ENCODE measurements at regions not wholly inside any gene's neighbourhood (a gene's known extent, or its start where the extent isn't known, plus 50 kb on each side); places are given as distances from the start of the nearest gene placed in this dataset.

- H3K4me1 Mint-ChIP-seq = no peaks in the 10 kb centered on the region
- H3K9me3 Mint-ChIP-seq = no peaks in the 10 kb centered on the region
- no peak overlapping the region for H3K27ac Mint-ChIP-seq
- no peak for DNase-seq
- no peak overlapping the region for H3K4me3 Mint-ChIP-seq
- peaks cover 0 to 6% (median 0%) of the 10 kb centered on the region in 3 donors for H3K27me3 Mint-ChIP-seq (ENCODE audit: low read depth in 3 of 3)
- no peaks in the 10 kb centered on the region for H3K36me3 Mint-ChIP-seq
These were observed 211.2 kb upstream of the MYT1L start for GRCh38 chr2:2542316-2542715.

DNA sequence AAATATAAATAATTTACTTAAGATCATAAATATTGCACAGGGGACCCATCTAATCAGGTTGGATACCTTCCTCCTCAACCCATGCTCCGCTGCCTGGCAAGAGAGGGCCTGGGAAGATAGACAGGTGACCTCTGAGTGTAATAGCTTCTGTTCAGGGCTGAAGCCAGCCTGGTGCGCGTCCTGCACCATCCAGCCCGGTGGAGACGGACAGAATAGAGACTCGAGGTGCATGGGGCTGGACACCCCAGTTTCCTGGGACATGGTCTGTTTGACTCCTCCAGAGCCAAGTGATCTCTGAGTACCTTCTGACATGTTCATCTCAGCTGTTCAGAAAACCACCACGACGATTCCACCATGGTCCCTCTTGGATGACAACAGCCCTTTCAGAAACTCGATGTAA is 209.3 kb upstream of the MYT1L start:
- Mint-ChIP-seq H3K4me1 (no peaks in the 10 kb centered on the region), H3K27me3 (ENCODE audit: low read depth in 3 of 3) (peaks cover 0 to 9% (median 2%) of the 10 kb centered on the region in 3 donors), H3K9me3 (no peaks in the 10 kb centered on the region), H3K4me3 (no peak overlapping the region), H3K36me3 (no peaks in the 10 kb centered on the region), H3K27ac (no peak overlapping the region)
- DNase-seq = no peak

GRCh38 chr2:2536416-2537056 is 205.5 kb upstream of the MYT1L start:
- Mint-ChIP-seq H3K27me3 (ENCODE audit: low read depth in 3 of 3) (peaks cover 0 to 9% (median 2%) of the 10 kb centered on the region in 3 donors), H3K27ac (no peak overlapping the region), H3K4me3 (no peak overlapping the region), H3K4me1 (no peaks in the 10 kb centered on the region), H3K9me3 (no peaks in the 10 kb centered on the region), H3K36me3 (no peaks in the 10 kb centered on the region)
- no peak for DNase-seq

- H3K4me3 Mint-ChIP-seq = no peak overlapping the region
These were observed 199.3 kb upstream of the MYT1L start for GRCh38 chr2:2530334-2530733.

GRCh38 chr2:2528846-2529245 is 197.8 kb upstream of the MYT1L start:
- peaks cover 0 to 3% (median 0%) of the 10 kb centered on the region in 6 donors for H3K9me3 Mint-ChIP-seq
- no peak overlapping the region for H3K27ac Mint-ChIP-seq
- H3K4me1 Mint-ChIP-seq = no peaks in the 10 kb centered on the region
- no peaks in the 10 kb centered on the region for H3K36me3 Mint-ChIP-seq
- no peak overlapping the region for H3K4me3 Mint-ChIP-seq
- H3K27me3 Mint-ChIP-seq (ENCODE audit: low read depth in 3 of 3) = peaks cover 0 to 4% (median 2%) of the 10 kb centered on the region in 3 donors
- DNase-seq = no peak

More at GRCh38 chr2:2530334-2530733, 199.3 kb upstream of the MYT1L start:
- Mint-ChIP-seq H3K9me3 (peaks cover 0 to 3% (median 0%) of the 10 kb centered on the region in 6 donors), H3K27ac (no peak overlapping the region), H3K27me3 (ENCODE audit: low read depth in 3 of 3) (peaks cover 0 to 4% (median 2%) of the 10 kb centered on the region in 3 donors), H3K4me1 (no peaks in the 10 kb centered on the region), H3K36me3 (no peaks in the 10 kb centered on the region)
- no peak for DNase-seq

- H3K4me1 Mint-ChIP-seq = no peaks in the 10 kb centered on the region
These were observed 196.1 kb upstream of the MYT1L start for GRCh38 chr2:2527148-2527547.

DNA sequence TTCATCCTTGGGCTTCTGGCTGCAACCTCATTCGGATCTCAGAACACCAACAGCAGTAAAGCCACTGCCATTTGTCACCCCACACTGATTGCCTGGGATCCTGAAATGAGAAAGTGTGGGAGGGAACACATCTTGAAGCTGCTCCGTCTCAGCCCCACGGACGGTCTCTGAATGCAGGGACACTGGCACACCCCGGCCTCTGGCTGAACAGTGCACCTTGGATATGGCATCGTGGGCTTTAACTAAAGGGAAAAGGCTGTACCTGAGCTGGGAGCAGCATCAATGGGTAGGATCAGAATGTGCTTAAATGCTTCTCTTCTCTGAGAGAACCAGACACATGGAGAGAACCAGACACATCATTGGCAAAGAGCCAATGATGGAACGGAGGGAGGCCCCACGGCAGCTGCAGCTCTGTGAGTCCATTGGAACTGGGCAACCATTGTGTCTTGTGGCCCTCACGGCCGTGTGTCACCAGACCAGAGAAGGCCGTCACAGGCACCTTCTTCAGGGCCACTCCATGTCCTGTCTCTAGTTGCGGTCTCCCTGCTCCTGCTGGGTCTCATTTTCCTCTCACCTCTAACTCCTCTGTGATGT is 193.4 kb upstream of the MYT1L start:
- H3K27ac Mint-ChIP-seq = no peak overlapping the region
- no peaks in the 10 kb centered on the region for H3K4me1 Mint-ChIP-seq
- no peak overlapping the region for H3K4me3 Mint-ChIP-seq
- H3K36me3 Mint-ChIP-seq = no peaks in the 10 kb centered on the region
- DNase-seq = no peak
- no peaks in the 10 kb centered on the region for H3K9me3 Mint-ChIP-seq
- peaks cover 0 to 4% (median 3%) of the 10 kb centered on the region in 3 donors for H3K27me3 Mint-ChIP-seq (ENCODE audit: low read depth in 3 of 3)

More at GRCh38 chr2:2527148-2527547, 196.1 kb upstream of the MYT1L start:
- no peak for DNase-seq
- H3K27me3 Mint-ChIP-seq (ENCODE audit: low read depth in 3 of 3) = peaks cover 0 to 4% (median 2%) of the 10 kb centered on the region in 3 donors
- peaks cover 0 to 3% (median 0%) of the 10 kb centered on the region in 6 donors for H3K9me3 Mint-ChIP-seq
- no peaks in the 10 kb centered on the region for H3K36me3 Mint-ChIP-seq
- no peak overlapping the region for H3K4me3 Mint-ChIP-seq
- no peak overlapping the region for H3K27ac Mint-ChIP-seq

- no peak overlapping the region for H3K4me3 Mint-ChIP-seq
- no peaks in the 10 kb centered on the region for H3K9me3 Mint-ChIP-seq
- H3K27ac Mint-ChIP-seq = no peak overlapping the region
- H3K36me3 Mint-ChIP-seq = no peaks in the 10 kb centered on the region
- H3K4me1 Mint-ChIP-seq = no peaks in the 10 kb centered on the region
- H3K27me3 Mint-ChIP-seq (ENCODE audit: low read depth in 3 of 3) = peaks cover 0 to 3% (median 2%) of the 10 kb centered on the region in 3 donors
- no peak for DNase-seq
These were observed 192.6 kb upstream of the MYT1L start for GRCh38 chr2:2523461-2524347.

DNA sequence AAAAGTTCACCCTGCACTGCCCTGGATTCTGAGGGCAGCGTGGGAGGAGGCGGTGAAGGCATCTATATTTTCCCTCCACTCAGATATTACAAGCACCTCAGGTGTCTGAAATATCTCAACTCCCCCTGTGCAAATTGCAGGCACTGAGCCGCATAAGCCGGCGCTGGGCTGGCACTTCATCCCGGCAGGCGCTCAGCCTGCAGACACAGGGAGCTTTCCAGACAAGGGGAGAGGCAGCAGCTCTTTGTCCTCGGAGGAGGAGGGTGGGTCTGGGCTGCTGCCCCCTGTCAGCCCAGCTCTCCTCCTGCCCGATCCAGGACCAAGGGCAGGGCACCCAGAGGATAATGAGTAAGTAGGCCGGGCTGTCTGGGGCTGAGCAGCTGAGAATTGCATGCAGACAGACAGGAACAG is 189.3 kb upstream of the MYT1L start:
- no peak for DNase-seq
- Mint-ChIP-seq H3K4me3 (no peak overlapping the region), H3K27me3 (ENCODE audit: low read depth in 3 of 3) (peaks cover 0 to 2% (median 2%) of the 10 kb centered on the region in 3 donors), H3K9me3 (no peaks in the 10 kb centered on the region), H3K36me3 (no peaks in the 10 kb centered on the region), H3K4me1 (no peaks in the 10 kb centered on the region), H3K27ac (no peak overlapping the region)

- Mint-ChIP-seq H3K27ac (no peak overlapping the region), H3K36me3 (no peaks in the 10 kb centered on the region), H3K4me1 (no peaks in the 10 kb centered on the region), H3K9me3 (no peaks in the 10 kb centered on the region), H3K4me3 (no peak overlapping the region), H3K27me3 (ENCODE audit: low read depth in 3 of 3) (peaks cover 0 to 2% (median 2%) of the 10 kb centered on the region in 3 donors)
- DNase-seq = no peak
These were observed 188.3 kb upstream of the MYT1L start for GRCh38 chr2:2519381-2519780.

GRCh38 chr2:2517399-2517798 is 186.3 kb upstream of the MYT1L start:
- Mint-ChIP-seq H3K27me3 (ENCODE audit: low read depth in 3 of 3) (peaks cover 0 to 2% (median 2%) of the 10 kb centered on the region in 3 donors), H3K9me3 (no peaks in the 10 kb centered on the region), H3K36me3 (no peaks in the 10 kb centered on the region), H3K4me3 (no peak overlapping the region), H3K4me1 (no peaks in the 10 kb centered on the region), H3K27ac (no peak overlapping the region)
- DNase-seq = no peak

DNA sequence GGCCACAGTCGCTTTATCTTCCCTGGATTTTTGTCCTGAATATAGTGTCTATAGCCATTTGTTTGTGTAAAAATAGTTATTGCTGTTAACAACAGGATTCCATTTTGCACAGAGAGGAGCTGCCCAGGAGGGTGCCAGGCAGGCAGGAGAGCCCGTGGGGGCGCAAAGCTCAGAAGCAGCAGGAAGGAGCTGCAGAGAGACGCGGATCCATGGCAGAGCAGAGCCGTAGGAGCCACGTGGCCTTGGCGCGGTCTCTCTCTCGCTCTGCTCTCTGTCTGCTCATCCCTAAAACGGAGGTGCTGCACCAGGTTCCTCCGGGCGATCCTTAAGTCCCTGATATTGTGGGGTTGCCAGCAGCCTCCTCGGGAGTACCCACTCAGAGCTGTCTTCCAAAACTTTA is 185.3 kb upstream of the MYT1L start:
- H3K4me1 Mint-ChIP-seq = no peaks in the 10 kb centered on the region
- peaks cover 0 to 2% (median 2%) of the 10 kb centered on the region in 3 donors for H3K27me3 Mint-ChIP-seq (ENCODE audit: low read depth in 3 of 3)
- no peak overlapping the region for H3K4me3 Mint-ChIP-seq
- no peaks in the 10 kb centered on the region for H3K36me3 Mint-ChIP-seq
- H3K9me3 Mint-ChIP-seq = no peaks in the 10 kb centered on the region
- no peak for DNase-seq
- no peak overlapping the region for H3K27ac Mint-ChIP-seq

DNA sequence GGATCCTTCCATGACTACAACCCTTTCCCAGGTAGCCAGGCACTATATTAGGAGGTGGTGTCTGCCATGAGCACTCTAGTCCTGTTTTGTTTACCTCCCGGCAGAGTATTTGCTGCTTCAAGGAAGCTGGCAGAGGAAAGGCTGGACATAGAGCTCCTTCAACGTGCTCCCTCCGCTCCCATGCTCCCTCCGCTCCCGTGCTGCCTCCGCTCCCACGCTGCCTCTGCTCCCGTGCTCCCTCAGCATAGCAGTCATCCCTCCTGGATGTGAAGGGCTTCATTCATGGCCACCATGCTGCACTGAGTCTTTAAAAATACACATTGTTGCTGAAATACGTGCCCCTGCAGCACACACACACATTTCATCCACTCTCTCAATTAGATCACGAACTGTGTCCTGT is 181.9 kb upstream of the MYT1L start:
- Mint-ChIP-seq H3K36me3 (no peaks in the 10 kb centered on the region), H3K4me1 (no peaks in the 10 kb centered on the region), H3K27me3 (ENCODE audit: low read depth in 3 of 3) (peaks cover 0 to 5% (median 0%) of the 10 kb centered on the region in 3 donors), H3K4me3 (no peak overlapping the region), H3K27ac (no peak overlapping the region), H3K9me3 (no peaks in the 10 kb centered on the region)
- DNase-seq = no peak

DNA sequence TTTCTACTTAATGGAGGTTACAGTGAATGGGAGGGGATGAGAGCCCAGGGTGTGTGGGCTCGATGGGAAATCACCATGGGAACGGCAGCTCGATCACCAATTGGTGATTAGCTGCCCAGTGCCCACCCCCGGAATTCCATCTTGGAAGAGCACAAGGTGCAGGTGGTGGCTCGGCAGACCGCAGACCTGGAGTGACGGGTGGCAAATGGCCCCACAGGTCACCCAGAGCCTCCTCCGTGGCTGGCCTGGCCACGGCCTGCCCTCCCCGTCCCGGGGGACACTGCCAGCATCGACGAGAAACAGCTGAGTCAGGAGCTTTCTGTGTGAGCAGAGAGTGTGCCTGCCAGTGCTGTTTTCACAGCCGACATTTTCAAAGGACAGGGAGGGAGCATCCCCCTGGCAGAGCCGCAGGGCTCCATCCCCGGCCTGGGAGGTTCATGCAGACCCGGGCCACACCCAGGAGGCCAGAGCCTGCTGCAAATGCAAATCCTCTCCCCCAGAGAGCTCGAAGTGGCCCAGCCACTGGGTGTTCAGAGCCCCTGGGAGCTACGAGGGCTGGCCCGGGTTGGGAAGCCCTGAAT is 176.4 kb upstream of the MYT1L start:
- Mint-ChIP-seq H3K4me3 (no peak overlapping the region), H3K27ac (no peak overlapping the region), H3K36me3 (no peaks in the 10 kb centered on the region), H3K9me3 (no peaks in the 10 kb centered on the region), H3K4me1 (no peaks in the 10 kb centered on the region), H3K27me3 (ENCODE audit: low read depth in 3 of 3) (peaks cover 0 to 7% (median 0%) of the 10 kb centered on the region in 3 donors)
- DNase-seq = no peak
